ENCODE measurements at regions not wholly inside any gene's neighbourhood (a gene's known extent, or its start where the extent isn't known, plus 50 kb on each side); places are given as distances from the start of the nearest gene placed in this dataset.

- H3K27me3 ChIP-seq (ENCODE audit: insufficient read depth, poor library complexity, severe bottlenecking) = no peaks in the 10 kb centered on the region
- TF ChIP-seq CTCF (IDR thresholded peaks at IDR 0.05; ENCODE audit: poor library complexity, severe bottlenecking) = no peak
- no peaks in the 10 kb centered on the region for H3K9me3 ChIP-seq (ENCODE audit: severe bottlenecking)
- H3K27ac ChIP-seq (ENCODE audit: poor library complexity, severe bottlenecking) = no peak overlapping the region
- DNase-seq (ENCODE audit: low spot score) (no peak), ATAC-seq (ENCODE audit: low read depth) (no peak)
- no peak overlapping the region for H3K4me3 ChIP-seq (ENCODE audit: severe bottlenecking)
- H3K36me3 ChIP-seq (ENCODE audit: low read depth) = no peaks in the 10 kb centered on the region
- peaks cover 3% of the 10 kb centered on the region for H3K4me1 ChIP-seq (ENCODE audit: insufficient read depth, poor library complexity, severe bottlenecking)
These were observed 317.2 kb downstream of the RWDD3 start for GRCh38 chr1:95551201-95551600.

GRCh38 chr1:95553595-95553994 lies 319.6 kb downstream of the RWDD3 start:
- H3K27ac ChIP-seq (ENCODE audit: poor library complexity, severe bottlenecking) = no peak overlapping the region
- TF ChIP-seq CTCF (IDR thresholded peaks at IDR 0.05; ENCODE audit: poor library complexity, severe bottlenecking) = no peak
- DNase-seq (ENCODE audit: low spot score) = no peak
- no peaks in the 10 kb centered on the region for H3K9me3 ChIP-seq (ENCODE audit: severe bottlenecking)
- ATAC-seq (ENCODE audit: low read depth) = no peak
- H3K36me3 ChIP-seq (ENCODE audit: low read depth) = no peaks in the 10 kb centered on the region
- H3K4me1 ChIP-seq (ENCODE audit: insufficient read depth, poor library complexity, severe bottlenecking) = peaks cover 3% of the 10 kb centered on the region
- H3K4me3 ChIP-seq (ENCODE audit: severe bottlenecking) = no peak overlapping the region
- no peaks in the 10 kb centered on the region for H3K27me3 ChIP-seq (ENCODE audit: insufficient read depth, poor library complexity, severe bottlenecking)

GRCh38 chr1:95554408-95554807 lies 320.4 kb downstream of the RWDD3 start:
- no peak for TF ChIP-seq CTCF (IDR thresholded peaks at IDR 0.05; ENCODE audit: poor library complexity, severe bottlenecking)
- Histone ChIP-seq H3K9me3 (ENCODE audit: severe bottlenecking) (no peaks in the 10 kb centered on the region), H3K36me3 (ENCODE audit: low read depth) (no peaks in the 10 kb centered on the region), H3K27me3 (ENCODE audit: insufficient read depth, poor library complexity, severe bottlenecking) (no peaks in the 10 kb centered on the region), H3K4me1 (ENCODE audit: insufficient read depth, poor library complexity, severe bottlenecking) (peaks cover 3% of the 10 kb centered on the region), H3K4me3 (ENCODE audit: severe bottlenecking) (no peak overlapping the region), H3K27ac (ENCODE audit: poor library complexity, severe bottlenecking) (no peak overlapping the region)
- ATAC-seq (ENCODE audit: low read depth) (peak; percentile 21; the same call in 1 of the 3 replicates), DNase-seq (ENCODE audit: low spot score) (no peak)

GRCh38 chr1:95558791-95559190 lies 324.8 kb downstream of the RWDD3 start:
- ATAC-seq (ENCODE audit: low read depth) (no peak), DNase-seq (ENCODE audit: low spot score) (no peak)
- H3K27ac ChIP-seq (ENCODE audit: poor library complexity, severe bottlenecking) = no peak overlapping the region
- no peaks in the 10 kb centered on the region for H3K9me3 ChIP-seq (ENCODE audit: severe bottlenecking)
- TF ChIP-seq CTCF (IDR thresholded peaks at IDR 0.05; ENCODE audit: poor library complexity, severe bottlenecking) = no peak
- no peaks in the 10 kb centered on the region for H3K27me3 ChIP-seq (ENCODE audit: insufficient read depth, poor library complexity, severe bottlenecking)
- no peaks in the 10 kb centered on the region for H3K36me3 ChIP-seq (ENCODE audit: low read depth)
- peaks cover 3% of the 10 kb centered on the region for H3K4me1 ChIP-seq (ENCODE audit: insufficient read depth, poor library complexity, severe bottlenecking)
- no peak overlapping the region for H3K4me3 ChIP-seq (ENCODE audit: severe bottlenecking)

- no peaks in the 10 kb centered on the region for H3K9me3 ChIP-seq (ENCODE audit: severe bottlenecking)
- H3K36me3 ChIP-seq (ENCODE audit: low read depth) = no peaks in the 10 kb centered on the region
- TF ChIP-seq CTCF (IDR thresholded peaks at IDR 0.05; ENCODE audit: poor library complexity, severe bottlenecking) = no peak
- no peak overlapping the region for H3K27ac ChIP-seq (ENCODE audit: poor library complexity, severe bottlenecking)
- H3K4me3 ChIP-seq (ENCODE audit: severe bottlenecking) = no peak overlapping the region
- ATAC-seq (ENCODE audit: low read depth) (0 out of 3 replicates have a peak, but pooled peaks have one; percentile 17), DNase-seq (ENCODE audit: low spot score) (no peak)
- H3K27me3 ChIP-seq (ENCODE audit: insufficient read depth, poor library complexity, severe bottlenecking) = no peaks in the 10 kb centered on the region
- no peaks in the 10 kb centered on the region for H3K4me1 ChIP-seq (ENCODE audit: insufficient read depth, poor library complexity, severe bottlenecking)
These were observed 327.3 kb downstream of the RWDD3 start for GRCh38 chr1:95561346-95561745.
